ENCODE measurements at regions not wholly inside any gene's neighbourhood (a gene's known extent, or its start where the extent isn't known, plus 50 kb on each side); places are given as distances from the start of the nearest gene placed in this dataset.

DNA sequence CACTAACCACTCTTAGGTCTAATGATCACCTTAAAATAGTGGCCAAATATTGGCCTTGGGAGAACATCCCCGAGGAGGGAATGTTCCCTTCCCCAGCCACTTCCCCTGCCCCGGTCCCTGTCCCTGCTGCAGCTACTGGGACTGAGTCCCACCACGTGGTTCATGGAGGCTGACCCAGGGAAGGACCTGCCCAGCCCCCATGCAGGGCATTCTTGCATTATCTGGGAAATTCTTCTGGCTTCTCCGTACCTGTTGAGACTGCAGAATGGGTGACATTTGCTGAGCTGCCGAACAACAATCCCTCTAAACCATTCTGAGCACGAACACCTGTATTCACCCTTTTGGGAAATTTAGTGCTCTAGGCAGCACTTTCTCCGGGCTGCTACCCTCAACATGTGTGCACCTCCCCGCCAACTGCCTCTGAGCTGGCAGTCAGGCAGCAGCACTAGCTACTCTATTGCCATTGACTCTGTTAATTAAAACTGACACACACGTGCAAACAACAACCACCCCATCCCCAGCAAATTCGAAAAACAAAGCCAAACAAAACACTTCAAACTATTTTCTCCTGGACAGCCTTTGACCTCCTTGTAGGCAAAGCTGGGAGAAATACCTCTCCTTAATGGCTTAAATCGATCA lies 567.4 kb upstream of the MKI67 start:
- no peak overlapping the region for H3K27ac ChIP-seq (ENCODE audit: low read depth, low read length)
- H3K27me3 ChIP-seq (ENCODE audit: control insufficient read depth, insufficient read depth, low read length) = no peaks in the 10 kb centered on the region
- no peaks in the 10 kb centered on the region for H3K36me3 ChIP-seq (ENCODE audit: control insufficient read depth, insufficient read depth, low read length)
- peaks cover 23% of the 10 kb centered on the region for H3K4me1 ChIP-seq (ENCODE audit: control insufficient read depth, insufficient read depth, low read length)
- H3K4me3 ChIP-seq (ENCODE audit: low read depth, low read length) = no peak overlapping the region
- no peak overlapping the region for H3K9ac ChIP-seq (ENCODE audit: low read length)
- H3K9me3 ChIP-seq (ENCODE audit: control insufficient read depth, insufficient read depth, low read depth, low read length) = no peaks in the 10 kb centered on the region

DNA sequence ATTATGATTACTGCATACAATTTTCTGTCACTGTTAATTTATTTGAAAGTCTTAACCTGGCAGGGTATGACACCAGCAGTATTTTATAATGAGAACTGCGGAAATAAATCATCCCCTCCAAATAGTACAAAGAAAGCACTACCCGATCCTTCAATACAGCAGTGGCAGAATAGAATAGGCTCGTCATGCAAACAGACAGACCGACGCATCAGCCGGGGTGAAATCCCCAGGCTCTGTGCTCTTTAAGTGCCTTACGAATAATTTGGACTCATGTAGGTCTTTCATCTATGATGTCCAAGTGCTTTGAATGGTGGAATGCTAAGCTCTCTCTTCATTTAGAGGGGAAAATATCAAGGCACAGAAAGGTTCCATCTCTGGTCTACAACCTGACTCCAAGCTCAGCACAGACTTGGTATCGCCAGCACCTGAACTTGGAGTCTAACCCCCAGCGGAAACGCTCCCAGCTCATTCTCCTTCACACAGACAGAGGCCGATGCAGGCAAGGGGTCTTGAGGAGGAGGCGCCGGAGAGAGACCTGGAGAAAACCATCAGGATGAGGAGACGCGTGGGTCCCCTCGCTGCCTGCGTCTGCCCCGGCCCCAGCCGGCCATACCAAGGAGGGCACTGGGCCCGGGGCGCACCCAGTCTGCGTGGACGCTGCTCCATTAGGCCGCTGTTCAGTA lies 568.1 kb upstream of the MKI67 start:
- H3K27ac ChIP-seq (ENCODE audit: low read depth, low read length) = no peak overlapping the region
- peaks cover 23% of the 10 kb centered on the region for H3K4me1 ChIP-seq (ENCODE audit: control insufficient read depth, insufficient read depth, low read length)
- H3K9me3 ChIP-seq (ENCODE audit: control insufficient read depth, insufficient read depth, low read depth, low read length) = no peaks in the 10 kb centered on the region
- H3K4me3 ChIP-seq (ENCODE audit: low read depth, low read length) = no peak overlapping the region
- no peaks in the 10 kb centered on the region for H3K36me3 ChIP-seq (ENCODE audit: control insufficient read depth, insufficient read depth, low read length)
- H3K27me3 ChIP-seq (ENCODE audit: control insufficient read depth, insufficient read depth, low read length) = no peaks in the 10 kb centered on the region
- H3K9ac ChIP-seq (ENCODE audit: low read length) = no peak overlapping the region

DNA sequence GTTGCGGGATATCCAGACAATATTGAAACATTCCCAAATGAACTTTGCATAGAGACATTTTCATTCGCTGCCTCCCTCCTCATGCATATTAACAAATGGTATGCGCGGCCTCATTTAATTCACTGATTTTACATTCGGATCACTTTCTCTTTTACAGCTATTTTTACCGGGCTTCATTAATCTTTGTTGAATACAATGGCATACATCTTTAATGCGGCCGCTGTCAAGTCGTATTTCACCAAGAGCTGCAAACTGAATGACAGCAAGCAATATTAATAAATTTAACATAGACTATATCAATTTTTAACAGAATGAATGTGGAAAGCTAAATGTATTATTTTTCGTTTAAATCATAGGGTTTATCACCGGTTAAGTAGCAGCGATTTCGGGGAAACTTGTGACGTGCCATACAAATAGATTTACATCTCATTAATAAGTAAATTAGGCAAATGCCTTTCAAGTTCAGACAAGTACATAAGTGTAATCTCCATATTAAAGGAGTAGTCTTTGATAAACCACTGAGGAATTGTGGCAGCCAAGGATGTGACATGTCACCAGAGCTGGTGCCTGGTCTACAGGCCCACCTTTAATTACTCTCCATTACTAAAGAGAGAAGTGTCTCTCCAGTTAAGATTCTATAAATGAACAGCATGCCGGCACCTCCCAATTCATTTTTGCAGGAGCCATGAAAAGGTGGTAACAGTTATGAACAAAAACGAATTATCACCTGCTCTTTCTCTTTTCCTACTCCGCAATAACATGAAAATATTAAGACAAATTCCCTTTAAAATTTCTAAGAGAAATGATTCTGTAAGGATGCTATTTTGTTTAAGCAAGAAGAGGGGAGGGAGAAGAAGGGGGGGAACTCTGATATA lies 568.9 kb upstream of the MKI67 start:
- Histone ChIP-seq H3K4me3 (ENCODE audit: low read depth, low read length) (no peak overlapping the region), H3K27me3 (ENCODE audit: control insufficient read depth, insufficient read depth, low read length) (no peaks in the 10 kb centered on the region), H3K9me3 (ENCODE audit: control insufficient read depth, insufficient read depth, low read depth, low read length) (no peaks in the 10 kb centered on the region), H3K4me1 (ENCODE audit: control insufficient read depth, insufficient read depth, low read length) (peaks cover 23% of the 10 kb centered on the region), H3K27ac (ENCODE audit: low read depth, low read length) (no peak overlapping the region), H3K36me3 (ENCODE audit: control insufficient read depth, insufficient read depth, low read length) (no peaks in the 10 kb centered on the region), H3K9ac (ENCODE audit: low read length) (no peak overlapping the region)

DNA sequence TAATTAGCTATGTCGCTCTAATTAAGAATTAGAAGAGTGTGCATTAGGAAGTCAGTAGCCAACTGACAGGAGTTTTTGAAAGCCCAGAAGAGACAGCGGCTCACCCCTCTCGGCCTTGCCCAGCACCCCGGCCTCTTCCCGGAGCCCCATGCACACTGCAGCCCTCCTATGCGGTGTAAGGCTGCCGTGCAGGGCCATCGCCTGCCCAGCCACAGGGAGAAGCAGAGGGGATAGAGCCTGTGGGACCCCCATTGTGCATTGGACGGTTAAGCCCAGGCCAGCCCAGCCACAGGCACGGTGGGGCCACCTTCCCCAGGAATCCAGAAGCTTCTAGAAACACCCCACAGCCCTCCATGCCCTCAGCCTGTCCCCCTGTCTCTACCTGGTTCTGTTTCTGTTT lies 569.7 kb upstream of the MKI67 start:
- no peaks in the 10 kb centered on the region for H3K9me3 ChIP-seq (ENCODE audit: control insufficient read depth, insufficient read depth, low read depth, low read length)
- peaks cover 23% of the 10 kb centered on the region for H3K4me1 ChIP-seq (ENCODE audit: control insufficient read depth, insufficient read depth, low read length)
- no peak overlapping the region for H3K9ac ChIP-seq (ENCODE audit: low read length)
- H3K36me3 ChIP-seq (ENCODE audit: control insufficient read depth, insufficient read depth, low read length) = no peaks in the 10 kb centered on the region
- H3K27me3 ChIP-seq (ENCODE audit: control insufficient read depth, insufficient read depth, low read length) = no peaks in the 10 kb centered on the region
- H3K27ac ChIP-seq (ENCODE audit: low read depth, low read length) = no peak overlapping the region
- H3K4me3 ChIP-seq (ENCODE audit: low read depth, low read length) = no peak overlapping the region

DNA sequence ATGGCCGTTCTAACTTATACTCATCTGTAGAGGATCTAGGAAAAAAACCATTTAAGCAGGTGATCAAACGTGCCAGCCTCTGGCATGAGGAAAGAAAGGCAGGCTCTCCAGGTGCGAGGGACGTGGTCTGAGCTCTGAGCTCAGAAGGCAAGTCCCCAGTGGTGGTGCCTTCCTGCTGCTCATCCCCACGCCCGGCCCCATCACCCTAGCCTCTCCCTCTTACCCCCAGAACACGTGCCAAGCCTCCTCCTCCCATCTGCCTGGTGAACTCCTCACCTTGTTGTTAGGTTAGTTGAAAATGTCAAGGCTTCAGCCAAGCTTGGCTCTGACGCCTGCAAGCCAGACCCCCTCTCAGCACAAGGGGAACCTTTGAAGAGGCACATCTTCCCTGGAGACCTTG lies 571.2 kb upstream of the MKI67 start:
- Histone ChIP-seq H3K4me1 (ENCODE audit: control insufficient read depth, insufficient read depth, low read length) (peaks cover 18% of the 10 kb centered on the region), H3K9ac (ENCODE audit: low read length) (no peak overlapping the region), H3K36me3 (ENCODE audit: control insufficient read depth, insufficient read depth, low read length) (no peaks in the 10 kb centered on the region), H3K4me3 (ENCODE audit: low read depth, low read length) (no peak overlapping the region), H3K27ac (ENCODE audit: low read depth, low read length) (no peak overlapping the region), H3K9me3 (ENCODE audit: control insufficient read depth, insufficient read depth, low read depth, low read length) (no peaks in the 10 kb centered on the region), H3K27me3 (ENCODE audit: control insufficient read depth, insufficient read depth, low read length) (no peaks in the 10 kb centered on the region)

DNA sequence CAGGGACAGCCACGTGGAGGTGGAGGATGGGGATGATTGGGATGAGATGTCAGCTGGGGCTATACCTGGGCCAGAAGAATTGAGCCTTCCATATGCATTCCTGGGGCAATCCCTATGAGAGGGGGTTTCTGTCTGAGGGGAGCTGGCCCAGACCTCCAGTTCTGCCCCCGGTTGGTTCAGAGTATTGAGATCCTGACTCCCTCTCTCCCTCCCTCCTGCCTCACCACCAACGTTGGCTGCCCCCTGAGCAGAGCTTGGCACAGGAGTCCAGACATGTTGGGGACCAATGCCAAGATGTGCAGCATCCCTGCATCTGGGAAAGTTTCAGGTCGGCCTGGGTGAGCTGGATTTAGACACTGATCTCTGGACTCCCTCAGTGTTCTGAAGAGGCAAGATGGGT lies 575.2 kb upstream of the MKI67 start:
- H3K36me3 ChIP-seq (ENCODE audit: control insufficient read depth, insufficient read depth, low read length) = no peaks in the 10 kb centered on the region
- no peak overlapping the region for H3K27ac ChIP-seq (ENCODE audit: low read depth, low read length)
- no peaks in the 10 kb centered on the region for H3K27me3 ChIP-seq (ENCODE audit: control insufficient read depth, insufficient read depth, low read length)
- H3K9ac ChIP-seq (ENCODE audit: low read length) = no peak overlapping the region
- no peaks in the 10 kb centered on the region for H3K9me3 ChIP-seq (ENCODE audit: control insufficient read depth, insufficient read depth, low read depth, low read length)
- H3K4me1 ChIP-seq (ENCODE audit: control insufficient read depth, insufficient read depth, low read length) = peaks cover 7% of the 10 kb centered on the region; the same call in 1 of the 2 replicates
- H3K4me3 ChIP-seq (ENCODE audit: low read depth, low read length) = no peak overlapping the region

DNA sequence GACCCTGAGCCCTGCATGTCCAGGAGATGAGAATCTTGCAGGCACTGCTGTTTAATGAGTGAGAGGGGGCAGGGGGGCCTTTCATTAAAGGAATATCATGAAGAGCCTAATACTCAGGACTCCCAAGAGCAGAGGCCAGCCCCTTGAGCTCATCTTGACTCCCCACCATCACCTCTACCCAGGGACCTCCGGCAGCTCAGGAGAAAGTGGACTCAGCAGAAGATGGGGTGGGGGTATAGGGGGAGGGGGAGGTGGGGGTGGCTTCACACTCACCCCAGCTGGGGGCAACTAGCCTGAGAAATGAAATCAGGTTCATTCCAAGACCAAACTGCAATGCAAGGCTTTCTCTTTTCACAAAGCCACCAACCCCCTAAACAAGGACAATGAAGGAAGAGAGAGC lies 575.6 kb upstream of the MKI67 start:
- H3K27me3 ChIP-seq (ENCODE audit: control insufficient read depth, insufficient read depth, low read length) = no peaks in the 10 kb centered on the region
- no peaks in the 10 kb centered on the region for H3K9me3 ChIP-seq (ENCODE audit: control insufficient read depth, insufficient read depth, low read depth, low read length)
- H3K36me3 ChIP-seq (ENCODE audit: control insufficient read depth, insufficient read depth, low read length) = no peaks in the 10 kb centered on the region
- no peak overlapping the region for H3K4me3 ChIP-seq (ENCODE audit: low read depth, low read length)
- peaks cover 4% of the 10 kb centered on the region; the same call in 1 of the 2 replicates for H3K4me1 ChIP-seq (ENCODE audit: control insufficient read depth, insufficient read depth, low read length)
- no peak overlapping the region for H3K27ac ChIP-seq (ENCODE audit: low read depth, low read length)
- no peak overlapping the region for H3K9ac ChIP-seq (ENCODE audit: low read length)

DNA sequence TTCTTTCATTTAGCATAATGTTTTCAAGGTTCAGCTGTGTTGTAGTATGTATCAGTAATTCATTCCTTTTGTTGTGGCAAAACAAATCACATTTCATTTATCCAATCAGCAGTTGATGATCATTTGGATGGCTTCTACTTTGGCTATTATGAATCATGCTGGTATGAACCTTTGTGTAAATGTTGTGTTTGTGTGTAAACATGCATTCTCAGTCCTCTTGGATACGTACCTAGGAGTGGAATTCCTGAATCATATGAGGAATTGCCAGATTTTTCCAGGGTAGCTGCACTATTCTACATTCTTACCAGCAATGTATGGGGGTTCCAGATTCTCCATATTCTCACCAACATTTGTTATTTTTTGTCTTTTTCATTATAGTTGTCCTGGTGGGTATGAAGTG lies 578.5 kb upstream of the MKI67 start:
- Histone ChIP-seq H3K4me3 (ENCODE audit: low read depth, low read length) (no peak overlapping the region), H3K27ac (ENCODE audit: low read depth, low read length) (no peak overlapping the region), H3K4me1 (ENCODE audit: control insufficient read depth, insufficient read depth, low read length) (no peaks in the 10 kb centered on the region), H3K9ac (ENCODE audit: low read length) (no peak overlapping the region), H3K36me3 (ENCODE audit: control insufficient read depth, insufficient read depth, low read length) (no peaks in the 10 kb centered on the region), H3K9me3 (ENCODE audit: control insufficient read depth, insufficient read depth, low read depth, low read length) (no peaks in the 10 kb centered on the region), H3K27me3 (ENCODE audit: control insufficient read depth, insufficient read depth, low read length) (no peaks in the 10 kb centered on the region)

DNA sequence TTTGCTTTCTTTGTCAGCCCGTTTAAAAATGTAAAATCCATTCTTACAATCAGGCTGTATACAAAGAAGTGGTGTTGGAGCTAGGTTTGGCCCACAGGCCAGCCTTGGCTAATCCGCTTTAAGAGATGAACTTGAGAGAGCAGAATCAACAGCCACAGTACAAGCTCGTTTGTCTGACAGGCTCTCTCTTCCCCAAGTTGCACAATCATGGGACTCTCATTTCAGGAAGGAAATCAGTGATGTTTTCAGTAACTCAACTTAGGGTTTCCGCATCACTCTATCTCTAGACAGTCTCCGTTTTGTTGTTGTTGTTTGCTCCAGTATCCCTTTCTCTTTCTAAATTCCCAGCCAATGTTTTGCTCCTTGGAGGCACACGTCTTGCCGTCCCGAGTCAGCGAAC lies 582.0 kb upstream of the MKI67 start:
- Histone ChIP-seq H3K4me3 (ENCODE audit: low read depth, low read length) (no peak overlapping the region), H3K9ac (ENCODE audit: low read length) (no peak overlapping the region), H3K27me3 (ENCODE audit: control insufficient read depth, insufficient read depth, low read length) (no peaks in the 10 kb centered on the region), H3K9me3 (ENCODE audit: control insufficient read depth, insufficient read depth, low read depth, low read length) (no peaks in the 10 kb centered on the region), H3K4me1 (ENCODE audit: control insufficient read depth, insufficient read depth, low read length) (no peaks in the 10 kb centered on the region), H3K27ac (ENCODE audit: low read depth, low read length) (no peak overlapping the region), H3K36me3 (ENCODE audit: control insufficient read depth, insufficient read depth, low read length) (no peaks in the 10 kb centered on the region)

DNA sequence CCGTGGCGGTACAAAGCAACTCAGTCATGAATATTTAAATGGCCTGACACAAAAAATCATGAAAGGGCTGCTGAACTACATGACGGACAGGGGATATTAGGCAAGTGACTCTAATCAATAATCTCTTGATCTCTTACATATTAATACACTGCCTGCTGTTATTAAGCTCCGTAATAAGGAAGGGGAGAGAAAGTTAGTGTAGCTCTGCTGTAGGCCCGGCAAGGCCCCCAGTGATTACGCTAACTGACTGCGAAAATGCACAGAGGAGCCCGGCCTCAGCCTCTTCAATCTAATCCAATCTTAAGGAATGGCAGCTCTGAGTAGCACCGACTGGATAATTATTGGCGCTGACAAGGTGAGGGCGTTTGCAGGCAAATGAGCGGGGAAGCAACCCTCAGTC lies 583.5 kb upstream of the MKI67 start:
- no peaks in the 10 kb centered on the region for H3K4me1 ChIP-seq (ENCODE audit: control insufficient read depth, insufficient read depth, low read length)
- no peaks in the 10 kb centered on the region for H3K36me3 ChIP-seq (ENCODE audit: control insufficient read depth, insufficient read depth, low read length)
- H3K27me3 ChIP-seq (ENCODE audit: control insufficient read depth, insufficient read depth, low read length) = no peaks in the 10 kb centered on the region
- H3K27ac ChIP-seq (ENCODE audit: low read depth, low read length) = no peak overlapping the region
- no peaks in the 10 kb centered on the region for H3K9me3 ChIP-seq (ENCODE audit: control insufficient read depth, insufficient read depth, low read depth, low read length)
- H3K9ac ChIP-seq (ENCODE audit: low read length) = no peak overlapping the region
- H3K4me3 ChIP-seq (ENCODE audit: low read depth, low read length) = no peak overlapping the region

Data from HUES6 (cell line).